GM19023 (cell line): ENCODE measurements at regions not wholly inside any gene's neighbourhood (a gene's known extent, or its start where the extent isn't known, plus 50 kb on each side); places are given as distances from the start of the nearest gene placed in this dataset.
"Not testable (repeated sequence)": the region's sequence is repeated elsewhere in the genome, so short reads cannot be mapped to it uniquely, and the experiment has no call there.

ENCODE experiments used
- ATAC-seq: cut with Tn5 transposase; IDR thresholded peaks from one replicate; pipeline ENCODE4 v1.9.1; 2021; ENCODE audit warnings: mild to moderate bottlenecking, moderate library complexity; ENCODE audit not compliant: unreplicated experiment

- no peak for ATAC-seq
Observed at GRCh38 chr3:66552846-66553245, 52.0 kb upstream of the LRIG1 start.

DNA sequence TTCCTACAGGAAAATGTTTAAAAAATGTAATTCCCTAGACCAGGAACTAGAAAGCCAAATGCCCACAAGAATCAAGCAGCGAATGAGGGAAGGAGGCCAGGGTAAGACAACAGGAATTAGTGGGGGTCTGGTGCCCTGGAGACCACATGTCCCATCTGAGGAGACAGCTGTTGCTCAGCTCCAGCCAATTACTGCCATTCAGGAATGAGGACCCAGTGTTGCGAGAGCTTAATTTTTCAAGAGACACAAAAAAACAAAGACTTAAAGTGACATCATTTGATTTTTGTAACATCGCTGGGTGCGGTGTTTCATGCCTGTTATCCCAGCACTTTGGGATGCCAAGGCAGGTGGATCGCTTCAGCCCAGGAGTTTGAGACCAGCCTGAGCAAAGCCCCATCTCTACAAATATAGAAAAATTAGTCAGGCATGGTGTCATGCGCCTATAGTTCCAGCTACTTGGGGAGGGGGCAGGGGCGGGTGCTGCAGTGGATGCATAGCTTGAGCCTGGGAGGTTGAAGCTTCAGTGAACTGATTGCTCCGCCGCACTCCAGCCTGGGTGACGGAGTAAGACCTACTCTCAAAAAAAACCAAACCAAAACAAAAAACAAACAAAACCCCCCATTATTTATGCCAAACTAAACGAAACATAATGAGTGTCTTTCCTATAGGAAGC is 52.8 kb upstream of the LRIG1 start:
- ATAC-seq, result no peak

- no peak for ATAC-seq
Observed at GRCh38 chr3:66554178-66554577, 53.4 kb upstream of the LRIG1 start.

GRCh38 chr3:66555214-66555844 is 54.5 kb upstream of the LRIG1 start:
- ATAC-seq, result no peak

- no peak for ATAC-seq
Observed at GRCh38 chr3:66557170-66557569, 56.3 kb upstream of the LRIG1 start.

GRCh38 chr3:66559924-66560323 is 59.1 kb upstream of the LRIG1 start:
- not testable (repeated sequence) for ATAC-seq

DNA sequence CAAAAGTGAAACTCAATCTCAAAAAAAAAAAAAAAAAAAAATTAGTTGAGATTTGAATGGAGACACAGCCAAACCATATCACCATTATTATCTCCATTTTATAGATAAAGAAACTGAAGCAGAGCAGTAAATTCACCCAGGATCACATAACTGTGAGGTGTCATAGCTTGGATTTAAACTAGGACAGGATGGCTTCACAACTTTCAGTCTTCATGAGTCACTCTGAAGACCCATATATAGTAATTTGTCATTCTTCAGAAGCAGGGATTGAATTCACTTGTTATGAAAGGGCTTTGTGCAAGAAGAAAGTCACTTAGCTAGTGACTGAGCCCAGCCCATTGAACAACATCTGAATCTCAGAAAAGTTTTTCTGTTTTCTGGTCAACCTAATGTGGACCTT is 60.5 kb upstream of the LRIG1 start:
- no peak for ATAC-seq

DNA sequence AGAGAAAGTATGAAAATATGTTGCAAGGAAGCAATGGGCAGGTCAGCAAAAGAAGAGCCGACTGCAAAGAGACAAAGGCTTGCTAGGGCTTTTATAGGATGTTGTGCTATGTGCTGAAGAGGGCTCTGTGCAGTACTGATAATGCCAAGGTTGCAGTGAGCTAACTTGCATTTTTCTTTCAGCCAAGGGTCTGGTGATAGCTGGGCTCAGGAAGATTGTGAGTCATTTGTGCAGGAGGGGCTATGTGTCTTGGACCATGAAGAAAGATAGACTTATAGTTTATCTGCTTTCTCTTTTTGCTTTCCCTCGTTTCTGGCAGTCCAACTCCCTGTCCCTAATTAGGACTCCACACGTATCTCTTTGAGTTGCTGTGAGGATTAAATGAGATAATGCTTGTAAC is 64.5 kb upstream of the LRIG1 start:
- ATAC-seq, result no peak

GRCh38 chr3:66567077-66567476 is 66.3 kb upstream of the LRIG1 start:
- ATAC-seq, result no peak

- no peak for ATAC-seq
Observed at GRCh38 chr3:66572090-66572675, 71.4 kb upstream of the LRIG1 start.

DNA sequence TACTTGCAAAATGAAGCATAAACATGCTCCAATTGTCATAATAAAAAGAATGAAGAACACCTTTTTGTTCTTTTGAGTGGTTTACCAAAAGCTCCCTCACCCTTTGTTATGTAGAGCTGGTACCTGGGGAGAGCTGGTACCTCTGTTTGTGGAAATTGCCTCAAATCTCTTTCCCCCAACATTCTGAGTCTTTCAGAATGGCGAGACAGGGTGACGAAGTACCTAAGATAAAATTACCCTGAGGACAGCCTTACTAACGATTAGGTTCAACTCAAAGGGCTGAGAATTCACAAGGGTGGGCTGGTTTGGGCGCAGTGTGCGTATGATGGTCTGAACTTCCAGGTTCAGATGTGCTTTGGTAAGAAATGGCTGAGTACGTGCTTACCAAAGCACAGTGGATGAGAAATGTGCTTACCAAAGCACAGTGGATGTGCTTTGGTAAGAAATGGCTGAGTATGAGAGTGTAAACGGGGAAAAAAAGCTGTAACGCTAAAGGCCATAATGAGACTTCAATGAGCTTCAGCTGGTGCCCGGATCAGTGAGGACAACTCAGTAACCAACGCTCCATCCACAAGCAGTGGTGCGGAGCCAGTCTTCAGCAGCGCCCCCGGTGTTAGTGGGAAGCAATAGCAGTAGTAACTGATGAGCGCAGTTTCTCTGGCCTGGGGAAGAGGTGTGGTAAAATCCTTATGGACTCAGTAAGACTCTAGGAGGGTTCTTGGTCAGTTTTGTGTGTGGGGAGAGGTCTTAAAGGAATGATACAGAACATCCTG is 72.3 kb upstream of the LRIG1 start:
- ATAC-seq, result no peak

DNA sequence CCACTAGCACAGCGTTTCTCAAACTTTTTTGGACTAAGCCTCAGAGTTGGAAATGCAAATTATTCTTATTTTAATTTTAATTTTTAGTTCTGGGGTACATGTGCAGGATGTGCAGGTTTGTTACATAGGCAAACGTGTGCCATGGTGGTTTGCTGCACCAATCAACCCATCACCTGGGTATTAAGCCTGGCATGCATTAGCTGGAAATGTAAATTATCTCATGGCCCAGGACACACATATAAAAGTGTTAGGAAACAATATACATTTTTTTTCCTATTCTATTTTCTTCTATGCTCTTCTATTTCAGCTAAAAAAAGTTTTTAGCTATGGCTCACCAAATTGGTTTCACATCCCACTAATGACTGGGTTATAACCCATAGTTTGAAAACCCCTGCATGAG is 73.3 kb upstream of the LRIG1 start:
- no peak for ATAC-seq

GRCh38 chr3:66577426-66578203 is 76.8 kb upstream of the LRIG1 start:
- no peak for ATAC-seq

DNA sequence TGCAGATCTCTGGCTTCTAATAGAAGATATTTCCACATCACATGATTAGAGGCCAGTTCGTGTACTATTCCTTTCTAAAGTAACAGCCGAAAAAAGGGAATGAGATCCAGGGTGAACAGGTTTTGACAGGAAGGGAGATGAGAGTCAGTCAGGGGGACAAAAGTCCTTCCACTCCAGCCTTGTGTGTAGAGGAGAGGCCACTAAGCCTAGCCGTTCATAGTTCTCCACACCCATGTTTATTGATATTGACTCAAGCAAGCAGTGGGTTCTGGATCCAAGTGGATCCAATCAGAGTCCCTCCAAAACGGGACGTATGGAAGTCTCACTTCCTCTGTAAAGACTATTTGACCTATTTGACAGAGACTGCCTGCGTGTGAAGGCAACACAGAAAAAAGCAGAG is 80.4 kb upstream of the LRIG1 start:
- ATAC-seq, result no peak

GRCh38 chr3:66582721-66583423 is 82.0 kb upstream of the LRIG1 start:
- peak; percentile 96 for ATAC-seq

DNA sequence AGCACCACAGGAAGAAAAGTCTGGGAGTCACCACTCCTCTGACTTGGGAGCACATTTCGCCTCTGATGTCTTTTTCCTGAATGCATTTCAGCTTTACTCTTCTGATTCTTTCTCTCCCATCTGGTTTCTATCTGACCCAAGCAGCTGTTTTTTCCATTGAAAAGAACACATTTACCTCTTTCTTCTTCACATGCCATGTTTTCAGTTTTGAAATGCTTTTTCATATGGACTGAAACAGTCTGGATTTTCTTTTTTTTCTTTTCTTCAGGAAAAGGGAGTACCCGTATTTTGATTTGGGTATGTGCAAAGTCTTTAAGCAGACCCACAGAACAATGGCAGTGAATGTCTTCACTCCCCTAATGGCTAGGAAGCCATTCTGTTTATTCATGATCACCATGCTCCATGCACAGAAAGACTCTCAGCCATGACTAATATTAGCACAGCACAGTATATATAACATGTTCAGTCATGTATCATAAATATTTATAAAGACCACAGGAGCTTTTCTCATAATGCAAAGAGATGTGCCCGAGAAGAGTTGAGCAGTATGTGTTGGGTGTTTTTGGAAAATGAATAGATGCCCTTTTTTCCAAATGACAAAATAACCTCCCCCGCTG is 82.7 kb upstream of the LRIG1 start:
- ATAC-seq, result no peak

GRCh38 chr3:66585520-66586095 is 84.8 kb upstream of the LRIG1 start:
- no peak for ATAC-seq

DNA sequence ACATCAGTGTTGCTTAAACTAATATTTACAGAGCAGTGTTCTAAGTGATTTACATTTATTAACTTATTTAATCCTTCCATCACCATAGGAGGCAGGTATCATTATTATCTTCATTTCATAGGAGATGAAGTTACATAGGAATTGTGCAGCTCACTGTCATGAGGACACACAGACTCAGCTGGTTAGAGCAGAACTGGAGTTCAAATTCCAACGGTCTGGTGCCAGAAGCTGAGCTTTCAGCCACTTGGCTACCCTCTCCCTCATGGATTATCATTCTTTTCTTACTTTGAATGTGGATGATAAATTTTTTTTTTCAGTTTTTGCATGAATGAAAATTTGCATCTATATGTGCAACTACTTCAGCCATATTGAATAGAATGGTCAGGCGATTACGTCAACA is 86.0 kb upstream of the LRIG1 start:
- no peak for ATAC-seq

DNA sequence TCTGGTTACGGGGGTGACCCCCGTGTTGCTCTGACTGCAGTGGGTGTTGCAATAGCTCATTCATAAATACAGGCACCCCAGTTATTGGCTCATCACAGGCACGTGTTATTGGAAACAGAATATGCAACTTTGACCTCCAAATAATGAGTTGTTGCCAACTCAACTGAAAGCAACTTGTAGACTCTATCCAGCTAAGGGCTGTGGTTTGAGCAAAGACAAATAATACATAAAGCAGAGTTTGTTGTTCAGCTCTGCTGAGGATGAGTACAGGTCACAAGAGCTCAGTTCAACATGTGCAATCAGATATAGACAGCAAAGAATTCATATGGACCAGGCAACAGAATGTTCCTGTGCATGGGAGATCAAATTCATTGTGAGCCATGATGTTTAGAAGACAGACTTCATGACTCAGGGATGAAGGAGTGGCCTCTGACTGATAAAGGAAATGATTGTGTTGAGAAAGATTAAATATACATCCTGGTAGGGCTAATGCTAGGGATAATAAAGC is 87.6 kb upstream of the LRIG1 start:
- no peak for ATAC-seq
